WTC11 (cell line): ENCODE measurements at regions not wholly inside any gene's neighbourhood (a gene's known extent, or its start where the extent isn't known, plus 50 kb on each side); places are given as distances from the start of the nearest gene placed in this dataset.

Source experiments
- ATAC-seq: fragments of 200-7000 bp; cut with Tn5 transposase; 2 replicates; pipeline ENCODE4 v1.10.0; 2021; ENCODE audit warnings: mild to moderate bottlenecking, moderate library complexity
- CTCF ChIA-PET: fragments of 300-600 bp; sonication (Branson Sonifier 250); formaldehyde crosslinking; loops from one replicate; lab custom pipeline; 2021; ENCODE audit warnings: antibody characterized with exemption; lab: Charles Lee
- POLR2A ChIA-PET: fragments of 350-600 bp; sonication (Branson Sonifier 250); formaldehyde crosslinking; loops from one replicate; lab custom pipeline; 2021; ENCODE audit warnings: antibody characterized with exemption; lab: Charles Lee
- DNase-seq: peaks from one replicate; pipeline ENCODE4 v3.0.0; 2021; ENCODE audit warnings: low spot score
- H3K27ac Mint-ChIP-seq: 2 replicates; pipeline ENCODE4 v1.8.0; 2021; ENCODE audit warnings: mixed read lengths
- H3K27me3 Mint-ChIP-seq: 2 replicates; pipeline ENCODE4 v1.8.0; 2021; ENCODE audit warnings: low read depth, mild to moderate bottlenecking, moderate library complexity, mixed read lengths
- H3K36me3 Mint-ChIP-seq: 2 replicates; pipeline ENCODE4 v1.8.0; 2021; ENCODE audit warnings: mixed read lengths
- H3K4me1 Mint-ChIP-seq: 2 replicates; pipeline ENCODE4 v1.8.0; 2022; ENCODE audit warnings: mixed read lengths
- H3K4me3 Mint-ChIP-seq: 2 replicates; pipeline ENCODE4 v1.8.0; 2021; ENCODE audit warnings: mild to moderate bottlenecking, moderate library complexity, mixed read lengths
- H3K9me3 Mint-ChIP-seq: 2 replicates; pipeline ENCODE4 v1.8.0; 2021; ENCODE audit warnings: mixed read lengths
- ATF1 ChIP-seq: sonication (generic); formaldehyde crosslinking; IDR thresholded peaks from 2 replicates; pipeline ENCODE4 v1.8.1; 2023; ENCODE audit warnings: mild to moderate bottlenecking, moderate library complexity, missing genetic modification reagents
- CREM ChIP-seq: sonication (generic); formaldehyde crosslinking; IDR thresholded peaks from 2 replicates; pipeline ENCODE4 v1.8.1; 2022; ENCODE audit warnings: mild to moderate bottlenecking, missing genetic modification reagents, moderate library complexity
- ETV6 ChIP-seq: sonication (generic); formaldehyde crosslinking; IDR thresholded peaks from 2 replicates; pipeline ENCODE4 v1.8.1; 2022; ENCODE audit warnings: mild to moderate bottlenecking, missing genetic modification reagents
- GABPB1 ChIP-seq: sonication (generic); formaldehyde crosslinking; IDR thresholded peaks from 2 replicates; pipeline ENCODE4 v1.8.1; 2023; ENCODE audit warnings: mild to moderate bottlenecking, missing genetic modification reagents
- GTF2I ChIP-seq: fragments of 250-450 bp; sonication (Bioruptor Pico); conservative IDR thresholded peaks from 2 replicates; pipeline ENCODE4 v1.4.0; 2021; ENCODE audit warnings: mild to moderate bottlenecking
- JUN ChIP-seq: sonication (generic); formaldehyde crosslinking; IDR thresholded peaks from 2 replicates; pipeline ENCODE4 v1.8.0; 2023; ENCODE audit warnings: mild to moderate bottlenecking, missing genetic modification reagents
- NFATC4 ChIP-seq: fragments of 250-450 bp; sonication (Bioruptor Pico); IDR thresholded peaks from 2 replicates; pipeline ENCODE4 v1.9.0; 2021; ENCODE audit warnings: mild to moderate bottlenecking
- NR1H2 ChIP-seq: sonication (generic); formaldehyde crosslinking; IDR thresholded peaks from 2 replicates; pipeline ENCODE4 v1.9.0; 2021; ENCODE audit warnings: mild to moderate bottlenecking, moderate library complexity, missing genetic modification reagents
- RELA ChIP-seq: sonication (generic); formaldehyde crosslinking; IDR thresholded peaks from 2 replicates; pipeline ENCODE4 v1.8.1; 2022; ENCODE audit warnings: missing genetic modification reagents, mild to moderate bottlenecking, borderline replicate concordance
- SMAD4 ChIP-seq: sonication (generic); formaldehyde crosslinking; IDR thresholded peaks from 2 replicates; pipeline ENCODE4 v1.8.0; 2022; ENCODE audit warnings: mild to moderate bottlenecking, missing genetic modification reagents
- TEAD1 ChIP-seq: sonication (generic); formaldehyde crosslinking; IDR thresholded peaks from 2 replicates; pipeline ENCODE4 v1.8.0; 2022; ENCODE audit warnings: mild to moderate bottlenecking, missing genetic modification reagents
- TP53 ChIP-seq: sonication (generic); formaldehyde crosslinking; IDR thresholded peaks from 2 replicates; pipeline ENCODE4 v1.8.1; 2023; ENCODE audit warnings: mild to moderate bottlenecking, missing genetic modification reagents
- USF2 ChIP-seq: sonication (generic); formaldehyde crosslinking; IDR thresholded peaks from 2 replicates; pipeline ENCODE4 v1.8.1; 2023; ENCODE audit warnings: mild to moderate bottlenecking, missing genetic modification reagents, moderate library complexity
- ZNF121 ChIP-seq: sonication (generic); formaldehyde crosslinking; IDR thresholded peaks from 2 replicates; pipeline ENCODE4 v1.8.0; 2023; ENCODE audit warnings: missing genetic modification reagents
- ZNF138 ChIP-seq: sonication (generic); formaldehyde crosslinking; conservative IDR thresholded peaks from 2 replicates; pipeline ENCODE4 v1.8.1; 2022; ENCODE audit warnings: mild to moderate bottlenecking, moderate library complexity, missing genetic modification reagents
- ZNF219 ChIP-seq: sonication (generic); formaldehyde crosslinking; IDR thresholded peaks from 2 replicates; pipeline ENCODE4 v1.8.0; 2023; ENCODE audit warnings: missing genetic modification reagents, mild to moderate bottlenecking, borderline replicate concordance
- ZNF263 ChIP-seq: sonication (generic); formaldehyde crosslinking; IDR thresholded peaks from 2 replicates; pipeline ENCODE4 v1.8.1; 2022; ENCODE audit warnings: low read depth, mild to moderate bottlenecking, moderate library complexity, missing genetic modification reagents
- ZNF317 ChIP-seq: sonication (generic); formaldehyde crosslinking; IDR thresholded peaks from 2 replicates; pipeline ENCODE4 v1.8.1; 2023; ENCODE audit warnings: low read depth, mild to moderate bottlenecking, moderate library complexity, missing genetic modification reagents, borderline replicate concordance
- ZNF512 ChIP-seq: sonication (generic); formaldehyde crosslinking; IDR thresholded peaks from 2 replicates; pipeline ENCODE4 v1.8.1; 2022; ENCODE audit warnings: missing genetic modification reagents, borderline replicate concordance
- ZNF532 ChIP-seq: fragments of 250-450 bp; sonication (Bioruptor Pico); IDR thresholded peaks from 2 replicates; pipeline ENCODE4 v1.9.0; 2021; ENCODE audit warnings: mild to moderate bottlenecking, borderline replicate concordance
- ZSCAN18 ChIP-seq: fragments of 250-450 bp; sonication (Bioruptor Pico); IDR thresholded peaks from 2 replicates; pipeline ENCODE4 v2.1.2; 2022; ENCODE audit warnings: mild to moderate bottlenecking, moderate library complexity

- no peak for ATAC-seq
- 0 out of 2 replicates have a peak, but pooled peaks cover 3% of the 10 kb centered on the region for H3K36me3 Mint-ChIP-seq
- ChIA-PET POLR2A (no interaction called here), CTCF (no interaction called here)
- no peaks in the 10 kb centered on the region for H3K27me3 Mint-ChIP-seq
- TF ChIP-seq USF2 (CRISPR knock-in tag) = peak; percentile 51; the same call in 1 of the 2 replicates
- TF ChIP-seq TEAD1 (CRISPR knock-in tag) = no peak
- no peak overlapping the region for H3K4me3 Mint-ChIP-seq
- no peak for DNase-seq
- peaks cover 44% of the 10 kb centered on the region for H3K4me1 Mint-ChIP-seq
- H3K9me3 Mint-ChIP-seq = peaks cover 17% of the 10 kb centered on the region
- no peak overlapping the region; the same call in 1 of the 2 replicates for H3K27ac Mint-ChIP-seq
These were observed 740.1 kb downstream of the MATN1 start for GRCh38 chr1:29983321-29983720.

- Mint-ChIP-seq H3K4me1 (peaks cover 32% of the 10 kb centered on the region), H3K36me3 (peaks cover 9% of the 10 kb centered on the region), H3K27me3 (no peaks in the 10 kb centered on the region; the same call in 1 of the 2 replicates), H3K9me3 (peaks cover 27% of the 10 kb centered on the region), H3K4me3 (no peak overlapping the region), H3K27ac (no peak overlapping the region)
- ChIA-PET CTCF (no interaction called here), POLR2A (no interaction called here)
- DNase-seq (no peak), ATAC-seq (peak; percentile 69)
- TF ChIP-seq ZNF121 (CRISPR knock-in tag) (no peak), ZNF532 (CRISPR knock-in tag) (no peak), NFATC4 (CRISPR knock-in tag) (no peak), ZNF317 (CRISPR knock-in tag) (no peak), RELA (CRISPR knock-in tag) (no peak), ZNF138 (CRISPR knock-in tag) (no peak), ATF1 (CRISPR knock-in tag) (no peak), NR1H2 (CRISPR knock-in tag) (no peak), ZNF263 (CRISPR knock-in tag) (no peak), ZNF512 (CRISPR knock-in tag) (no peak), CREM (no peak), GABPB1 (no peak), ZNF219 (no peak), TP53 (CRISPR knock-in tag) (no peak)
These were observed 741.7 kb downstream of the MATN1 start for GRCh38 chr1:29981586-29982239.

GRCh38 chr1:29977550-29977949, 741.2 kb downstream of the PTPRU start:
- Mint-ChIP-seq H3K27me3 (no peaks in the 10 kb centered on the region; the same call in none of the 2 replicates), H3K36me3 (peaks cover 7% of the 10 kb centered on the region), H3K4me1 (peaks cover 42% of the 10 kb centered on the region), H3K4me3 (no peak overlapping the region), H3K9me3 (peaks cover 15% of the 10 kb centered on the region), H3K27ac (no peak overlapping the region)
- ChIA-PET POLR2A (no interaction called here), CTCF (no interaction called here)
- DNase-seq (no peak), ATAC-seq (no peak)
- no peak for TF ChIP-seq ZSCAN18 (CRISPR knock-in tag)
- TF ChIP-seq ZNF512 (CRISPR knock-in tag) = no peak
- no peak for TF ChIP-seq ETV6 (CRISPR knock-in tag)
- TF ChIP-seq NR1H2 (CRISPR knock-in tag) = no peak
- no peak for TF ChIP-seq SMAD4 (CRISPR knock-in tag)
- TF ChIP-seq GTF2I (CRISPR knock-in tag) = no peak
- no peak for TF ChIP-seq JUN (CRISPR knock-in tag)
